G401 (cell line): ENCODE measurements at regions not wholly inside any gene's neighbourhood (a gene's known extent, or its start where the extent isn't known, plus 50 kb on each side); places are given as distances from the start of the nearest gene placed in this dataset.

Experiments used
- DNase-seq: peaks from one replicate; pipeline ENCODE4 v3.0.0-alpha.2; 2015; ENCODE audit warnings: low spot score
- in situ Hi-C: cut with HindIII; loops from 2 replicates; pipeline ENCODE4 v1.10.0; 2016; ENCODE audit warnings: low sequenced_read_pairs, mixed read lengths

DNA sequence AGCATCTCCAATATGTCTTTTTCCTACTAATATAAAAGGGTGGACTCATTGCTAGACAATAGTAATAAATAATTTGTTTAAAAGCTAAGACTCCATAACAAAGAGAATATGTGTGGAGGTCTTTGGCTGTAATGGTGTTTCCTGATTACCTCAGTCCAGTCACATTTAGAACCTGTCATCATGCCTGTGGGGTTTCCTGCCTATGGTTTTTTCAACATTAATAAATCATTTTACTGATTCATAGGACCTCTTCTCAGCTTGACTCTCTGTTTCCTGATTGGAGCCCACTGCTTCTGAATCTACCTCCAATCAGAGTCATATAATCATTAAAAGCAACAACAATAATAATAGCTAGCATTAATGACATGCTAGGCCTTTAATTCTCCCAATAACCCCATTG, 52.4 kb upstream of the GNAI1 start:
- DNase-seq, result no peak
- in situ Hi-C loops, result no loop called here

DNA sequence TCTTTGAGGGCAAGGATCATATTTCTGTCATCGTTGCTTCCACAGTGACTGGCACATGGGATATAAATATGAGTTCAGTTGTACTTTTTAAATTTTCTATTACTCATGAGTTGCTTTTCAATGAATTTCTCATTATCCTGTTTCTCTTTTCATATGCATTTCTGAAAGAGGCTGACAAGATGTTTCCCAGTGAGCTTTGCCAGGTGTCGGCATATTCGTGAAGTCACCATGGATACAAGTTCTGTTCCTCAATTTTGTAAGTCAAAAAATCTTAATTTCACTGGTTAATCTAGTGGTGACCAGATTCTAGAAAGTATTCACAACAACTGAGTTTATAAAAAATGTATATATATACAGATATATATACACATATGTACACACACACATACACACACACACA, 55.7 kb upstream of the GNAI1 start:
- no peak for DNase-seq
- in situ Hi-C loops, result no loop called here

DNA sequence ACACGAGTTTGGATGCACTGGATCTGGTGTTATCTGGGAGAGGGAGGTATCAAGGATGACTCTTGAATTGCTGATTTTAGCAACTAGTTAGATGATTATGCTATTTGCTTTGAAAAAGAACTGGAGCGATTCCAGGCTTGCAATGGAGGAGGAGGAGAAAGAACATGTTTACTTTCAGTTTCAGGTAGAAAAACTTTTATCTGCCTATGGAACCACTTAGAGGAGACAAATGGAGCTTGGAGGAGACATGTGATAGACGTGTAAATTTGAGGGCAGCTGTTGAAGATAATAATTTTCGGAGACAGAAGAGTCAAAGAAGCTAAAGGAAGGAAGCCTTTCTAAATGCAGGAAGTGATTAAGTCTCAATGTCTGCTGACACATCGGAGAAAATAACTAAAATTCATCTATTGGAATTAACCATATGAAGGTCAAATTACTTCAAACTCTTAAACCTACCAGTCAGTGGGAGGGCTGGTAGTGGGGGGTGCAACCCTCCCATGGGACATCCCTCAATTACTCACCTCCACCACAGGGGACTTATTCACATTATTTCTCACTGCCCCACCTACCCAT, 56.4 kb upstream of the GNAI1 start:
- in situ Hi-C loops, result no loop called here
- DNase-seq, result no peak

DNA sequence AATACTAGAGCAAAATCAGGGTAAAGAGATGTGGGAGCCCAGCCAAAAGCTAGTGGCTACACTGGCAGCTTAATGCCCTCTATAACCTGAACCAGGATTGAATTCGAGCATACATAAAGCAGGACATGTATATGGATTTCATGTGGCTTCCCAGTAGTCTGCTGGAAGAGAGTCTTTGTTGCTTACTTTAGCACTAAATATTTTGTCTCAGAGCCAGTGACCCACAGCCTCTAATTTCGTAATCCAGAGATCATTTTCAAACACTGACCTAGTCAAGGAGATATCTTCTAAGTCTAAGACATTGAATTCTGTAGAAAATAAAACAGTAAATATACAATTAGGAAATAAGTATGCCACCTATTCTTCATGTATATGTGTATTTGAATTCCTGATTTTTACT, 64.2 kb upstream of the GNAI1 start:
- in situ Hi-C loops, result no loop called here
- no peak for DNase-seq

DNA sequence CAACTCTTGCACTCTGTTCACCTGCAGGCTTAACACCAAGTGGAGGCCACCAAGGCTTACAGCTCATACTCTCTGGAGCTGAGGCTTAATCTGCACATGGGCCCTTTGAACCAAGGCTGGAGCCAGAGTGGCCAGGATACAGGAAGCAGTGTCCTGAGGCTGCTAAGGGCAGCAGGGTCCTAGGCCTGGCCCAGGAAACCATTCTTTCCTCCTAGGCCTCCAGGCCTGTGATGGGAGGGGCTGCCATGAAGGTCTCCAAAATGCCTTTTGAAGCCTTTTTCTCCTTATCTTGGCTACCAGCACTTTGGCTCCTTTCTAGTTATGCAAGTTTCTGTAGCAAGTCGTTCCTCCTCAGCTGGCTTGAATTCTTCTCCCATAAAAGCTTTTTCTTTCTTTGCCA, 68.0 kb upstream of the GNAI1 start:
- in situ Hi-C loops, result no loop called here
- no peak for DNase-seq

DNA sequence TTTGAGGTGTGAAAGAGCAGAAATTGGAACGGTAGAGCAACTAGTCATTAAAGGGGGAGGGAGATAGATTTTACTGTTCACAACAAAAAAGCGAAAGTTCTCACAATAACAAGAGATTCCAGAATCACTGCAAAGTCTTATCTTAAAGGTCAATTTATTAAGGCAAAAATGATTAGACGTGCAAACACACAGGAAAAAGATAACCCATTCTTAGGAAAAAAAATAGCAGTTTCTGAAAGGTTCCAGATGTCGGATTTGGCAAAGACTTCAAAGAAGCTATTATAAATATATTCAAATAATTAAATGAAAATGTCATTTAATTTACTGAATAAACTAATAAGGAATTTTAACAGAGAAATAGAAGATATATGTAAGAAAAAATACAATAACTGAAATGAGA, 70.8 kb upstream of the GNAI1 start:
- in situ Hi-C loops, result no loop called here
- DNase-seq, result no peak

DNA sequence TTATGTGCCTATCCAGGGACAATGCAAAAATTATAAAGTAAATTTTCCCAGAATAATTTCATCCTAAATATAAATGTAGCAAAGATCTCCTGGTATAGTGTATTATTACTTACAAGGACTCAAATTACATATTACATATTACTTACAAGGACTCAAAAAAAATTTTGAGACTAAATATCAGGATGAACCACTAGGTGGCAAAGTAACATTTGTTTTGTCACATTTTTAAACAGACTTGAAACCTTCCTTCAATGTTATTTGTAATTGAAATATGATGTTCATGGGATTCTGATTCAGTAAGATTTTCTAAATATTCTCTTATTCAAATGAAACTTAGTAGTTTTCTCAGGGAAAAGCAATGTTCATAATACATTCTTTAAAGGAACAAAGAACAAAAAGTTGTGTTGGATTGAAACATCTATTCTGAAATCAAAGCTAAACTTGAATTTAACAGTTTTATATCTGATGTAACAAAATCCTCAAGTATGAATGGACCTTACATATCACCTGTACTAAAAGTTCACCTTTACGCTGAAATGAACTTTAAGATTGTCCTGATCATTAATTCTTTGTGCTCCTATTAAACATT, 74.3 kb upstream of the GNAI1 start:
- in situ Hi-C loops, result no loop called here
- peak; percentile 73 for DNase-seq

DNA sequence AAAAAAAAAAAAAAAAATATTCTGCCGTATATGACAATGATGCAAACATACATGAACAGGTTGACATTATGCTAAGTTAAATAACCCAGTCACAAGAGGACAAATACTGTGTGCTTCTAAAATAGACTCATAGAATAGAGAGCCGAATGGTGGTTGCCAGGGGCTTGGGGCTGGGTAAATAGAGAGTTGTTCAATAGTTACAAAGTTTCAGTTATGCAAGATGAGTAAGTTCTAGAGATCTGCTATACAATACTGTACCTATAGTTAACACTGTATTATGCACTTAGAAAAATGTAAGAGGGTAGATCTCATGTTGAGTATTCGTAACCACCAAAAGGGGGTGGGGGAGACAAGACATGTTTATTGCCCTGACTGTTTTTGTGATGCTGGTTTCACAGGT, 77.1 kb upstream of the GNAI1 start:
- DNase-seq, result no peak
- in situ Hi-C loops, result no loop called here

DNA sequence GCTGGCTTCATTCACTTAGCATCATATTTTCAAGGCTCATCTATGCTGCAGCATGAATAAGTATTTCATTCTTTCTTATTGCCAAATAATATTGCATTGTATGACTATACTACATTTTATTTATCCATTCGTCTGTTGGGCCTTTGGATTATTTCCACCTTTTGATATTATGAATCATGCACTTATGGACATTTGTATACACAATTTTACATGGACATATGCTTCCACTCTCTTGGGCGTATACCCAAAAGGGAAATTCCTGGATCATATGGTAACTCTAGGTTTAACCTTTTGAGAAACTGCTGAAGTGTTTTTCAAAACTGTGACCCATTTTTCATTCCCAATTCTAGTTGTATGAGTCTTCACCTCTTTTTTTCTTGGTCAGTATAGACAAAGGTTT, 80.3 kb upstream of the GNAI1 start:
- in situ Hi-C loops, result no loop called here
- DNase-seq, result no peak

DNA sequence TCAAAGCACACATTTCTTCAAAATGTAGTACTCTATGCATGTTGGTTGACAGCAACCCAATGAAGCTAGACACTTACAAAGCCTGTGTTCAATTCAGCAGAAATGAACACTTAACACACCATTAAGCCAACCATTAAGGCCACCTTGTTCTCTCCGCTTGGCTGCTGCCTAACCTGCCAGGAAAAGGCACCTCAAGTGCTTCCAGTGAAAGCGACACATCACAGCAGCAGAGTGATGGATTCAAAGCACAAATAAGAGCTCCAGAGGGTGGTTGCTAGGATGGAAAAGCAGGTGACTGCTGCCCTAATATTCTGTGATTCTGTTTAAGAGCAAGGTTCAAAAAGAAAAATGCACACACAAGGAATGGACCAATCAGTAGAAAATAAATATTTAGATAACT, 81.5 kb upstream of the GNAI1 start:
- in situ Hi-C loops, result no loop called here
- peak; percentile 40 for DNase-seq

DNA sequence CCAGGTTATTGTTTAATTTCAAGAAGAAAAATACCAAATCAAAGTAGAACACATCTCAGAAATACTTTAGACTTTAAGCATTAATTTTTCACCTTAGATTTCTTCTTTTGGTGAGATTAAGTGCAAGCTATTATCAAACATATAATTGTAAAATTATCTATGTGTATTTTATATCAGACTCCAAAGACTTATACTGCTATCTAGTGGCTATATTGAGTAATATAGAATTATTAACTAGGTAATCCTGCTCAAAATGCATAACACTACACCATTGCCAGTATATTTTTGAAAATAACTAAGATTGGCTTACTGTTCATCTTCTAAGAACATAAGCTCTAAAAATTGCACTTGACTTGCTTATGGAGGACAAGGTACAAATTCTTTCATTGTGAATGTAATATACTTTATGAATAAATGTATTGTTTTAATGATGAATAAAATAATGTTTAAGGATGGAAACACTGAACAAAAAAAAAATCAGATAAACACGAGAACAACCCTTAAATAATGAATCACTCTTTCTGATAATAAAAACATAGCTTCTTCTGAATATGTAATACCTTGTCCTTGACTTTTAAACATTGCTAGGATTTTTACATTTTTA, 86.7 kb upstream of the GNAI1 start:
- DNase-seq, result no peak
- in situ Hi-C loops, result no loop called here

DNA sequence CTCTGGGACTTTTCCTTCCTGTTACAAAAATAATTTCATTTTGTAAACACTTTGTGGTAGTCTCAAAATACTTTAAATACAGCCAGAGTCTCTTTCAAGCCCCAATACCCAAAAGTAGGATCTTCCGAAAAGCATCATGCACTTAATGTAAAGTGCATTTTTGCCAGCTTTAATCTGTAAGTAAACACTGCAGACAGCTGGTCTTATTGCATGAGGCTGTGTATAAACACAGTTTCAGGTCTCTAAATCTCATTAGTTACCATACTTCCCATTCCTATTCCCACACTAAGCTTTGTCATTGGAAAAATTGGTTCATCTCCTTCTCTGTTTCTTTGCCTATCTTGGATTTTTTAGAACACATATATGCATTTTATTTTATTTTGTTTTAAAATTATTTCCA, 87.6 kb upstream of the GNAI1 start:
- in situ Hi-C loops, result no loop called here
- DNase-seq, result no peak

DNA sequence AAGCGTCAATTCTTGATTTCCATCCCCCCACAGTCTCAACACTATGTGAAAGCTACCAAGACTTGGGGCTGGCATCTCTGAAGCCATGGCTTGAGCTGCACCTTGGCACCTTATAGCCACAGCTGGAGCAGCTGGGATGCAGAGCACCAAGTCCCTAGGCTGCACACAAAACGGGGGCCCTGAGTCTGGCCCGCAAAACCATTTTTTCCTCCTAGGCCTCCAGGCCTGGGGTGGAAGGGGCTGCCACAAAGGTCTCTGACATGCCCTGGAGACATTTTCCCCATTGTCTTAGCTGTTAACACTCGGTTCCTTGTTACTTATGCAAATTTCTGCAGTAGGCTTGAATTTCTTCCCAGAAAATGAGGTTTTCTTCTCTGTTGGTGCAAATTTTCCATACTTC, 89.8 kb upstream of the GNAI1 start:
- DNase-seq, result no peak
- in situ Hi-C loops, result no loop called here

DNA sequence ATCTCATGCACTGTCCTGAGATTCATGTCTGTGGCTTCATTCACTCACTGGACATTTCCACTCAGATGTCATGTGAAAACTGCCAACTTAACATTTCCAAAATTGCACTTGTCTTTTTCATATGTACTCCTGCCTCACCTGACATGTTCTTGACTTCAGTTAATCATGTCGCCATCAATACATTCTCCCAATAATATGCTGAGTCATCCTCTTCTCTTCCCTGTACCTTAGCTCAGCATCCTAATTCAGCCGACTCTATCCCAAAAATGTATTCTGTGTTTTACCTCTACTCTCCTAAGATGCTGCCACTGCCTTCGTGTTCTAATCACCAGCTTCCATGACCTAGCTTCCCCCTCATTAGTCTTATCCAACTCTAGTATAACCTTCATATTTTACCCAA, 93.9 kb upstream of the GNAI1 start:
- in situ Hi-C loops, result no loop called here
- DNase-seq, result no peak

DNA sequence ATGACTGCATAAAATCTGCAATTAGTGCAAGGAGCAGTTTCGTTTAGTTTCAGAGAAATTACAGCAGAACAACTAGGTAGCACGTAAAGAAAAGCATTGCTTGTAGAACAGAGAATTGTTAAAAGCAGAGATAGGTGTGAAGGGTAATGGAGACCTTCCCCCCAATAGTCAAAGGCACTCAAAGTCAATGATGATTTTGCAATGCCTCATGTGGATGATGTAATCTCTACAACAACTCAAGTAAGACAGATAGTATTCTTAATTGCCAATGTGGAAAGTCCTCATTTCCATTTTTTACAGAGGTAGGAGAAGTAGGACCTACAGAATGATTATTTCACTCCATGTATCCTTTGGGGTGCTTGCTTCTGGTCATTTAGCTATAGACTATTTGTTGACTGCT, 94.3 kb upstream of the GNAI1 start:
- no peak for DNase-seq
- in situ Hi-C loops, result no loop called here

DNA sequence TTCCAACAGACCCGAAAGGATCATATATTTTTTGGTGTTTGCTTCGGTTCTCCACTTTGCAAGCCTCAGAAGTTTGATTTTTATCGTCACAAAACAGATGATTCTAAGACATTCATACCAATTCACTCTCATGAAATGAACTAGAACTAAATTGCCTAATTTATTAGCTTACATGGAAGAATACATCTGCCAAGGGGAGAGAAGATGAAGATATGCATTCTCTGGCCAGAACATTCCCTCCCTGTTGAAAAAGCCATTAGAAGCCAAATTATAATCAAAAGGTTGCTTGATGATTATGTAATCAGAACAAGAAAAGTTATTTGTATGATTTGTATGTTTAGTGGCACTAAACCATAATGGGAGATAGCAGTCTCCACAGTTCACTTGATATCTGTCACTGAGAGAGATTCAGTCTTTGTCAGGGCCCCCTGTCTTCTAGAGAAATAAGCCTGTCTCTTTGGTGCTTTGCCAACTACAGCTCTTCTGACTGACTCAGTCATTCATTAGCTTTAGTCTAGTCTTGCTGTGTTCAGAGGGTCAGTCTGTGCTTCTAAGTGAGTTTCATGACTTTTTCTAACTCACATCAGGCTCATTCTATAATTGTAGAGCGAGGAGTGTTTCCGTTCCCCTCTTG, 95.3 kb upstream of the GNAI1 start:
- in situ Hi-C loops, result no loop called here
- no peak for DNase-seq

DNA sequence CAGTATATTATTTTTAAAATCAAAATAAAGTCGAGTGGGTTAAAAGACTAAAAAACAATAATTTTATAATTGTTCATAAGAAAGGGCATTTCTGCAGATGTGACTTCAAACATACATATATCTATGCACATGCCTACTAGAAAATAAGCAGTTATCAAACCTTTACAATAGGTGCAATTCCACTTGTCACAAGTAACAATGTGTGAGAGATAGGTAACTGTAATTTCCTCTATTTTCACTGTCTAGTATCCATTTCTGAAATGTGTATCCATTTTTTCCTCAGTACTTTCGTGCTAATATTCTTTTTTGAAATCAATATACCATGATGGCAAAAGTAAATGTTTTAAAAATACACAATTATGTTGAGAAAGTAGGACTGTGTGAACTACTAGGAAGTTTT, 96.9 kb upstream of the GNAI1 start:
- in situ Hi-C loops, result no loop called here

DNA sequence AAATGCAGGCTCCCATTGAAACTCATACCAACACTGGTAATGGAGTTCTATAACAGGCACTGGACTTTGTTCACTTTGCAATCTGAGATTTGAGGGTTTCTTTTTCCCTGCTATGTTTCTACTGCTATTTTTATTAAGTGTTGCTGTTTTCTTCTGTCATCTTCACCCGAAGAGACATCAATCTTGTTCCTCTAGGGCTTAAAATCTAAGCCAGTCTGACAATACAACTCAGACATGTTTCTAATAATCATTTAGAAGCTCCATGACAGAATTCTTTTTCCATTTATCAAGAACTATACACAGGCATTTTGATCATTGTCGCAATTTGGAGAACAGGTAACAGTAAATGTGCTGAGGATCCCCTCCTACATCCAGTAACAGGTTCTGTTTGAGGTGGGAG, 98.5 kb upstream of the GNAI1 start:
- in situ Hi-C loops, result no loop called here
- no peak for DNase-seq

More for the DNA sequence above, 96.9 kb upstream of the GNAI1 start:
- no peak for DNase-seq

DNA sequence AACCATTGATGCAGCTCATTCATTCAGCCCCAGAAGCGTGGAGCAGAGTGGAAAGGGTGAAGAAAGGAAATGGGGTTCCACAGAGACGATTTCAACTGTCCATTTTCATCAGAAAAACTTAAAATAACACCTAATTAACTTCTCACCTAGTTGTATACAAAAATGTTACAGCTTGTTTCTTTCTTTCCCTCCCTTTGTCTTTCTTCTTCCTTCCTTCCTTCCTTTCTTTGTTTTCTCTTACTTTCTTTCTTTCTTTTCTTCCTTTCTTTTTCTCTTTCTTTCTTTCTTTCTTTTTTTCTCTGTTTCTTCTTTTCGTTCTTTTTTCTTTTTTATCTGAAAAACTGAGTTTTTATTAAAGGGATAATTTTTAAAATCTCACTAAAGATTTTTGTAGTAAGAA, 105.9 kb upstream of the GNAI1 start:
- no peak for DNase-seq
- in situ Hi-C loops, result no loop called here

DNA sequence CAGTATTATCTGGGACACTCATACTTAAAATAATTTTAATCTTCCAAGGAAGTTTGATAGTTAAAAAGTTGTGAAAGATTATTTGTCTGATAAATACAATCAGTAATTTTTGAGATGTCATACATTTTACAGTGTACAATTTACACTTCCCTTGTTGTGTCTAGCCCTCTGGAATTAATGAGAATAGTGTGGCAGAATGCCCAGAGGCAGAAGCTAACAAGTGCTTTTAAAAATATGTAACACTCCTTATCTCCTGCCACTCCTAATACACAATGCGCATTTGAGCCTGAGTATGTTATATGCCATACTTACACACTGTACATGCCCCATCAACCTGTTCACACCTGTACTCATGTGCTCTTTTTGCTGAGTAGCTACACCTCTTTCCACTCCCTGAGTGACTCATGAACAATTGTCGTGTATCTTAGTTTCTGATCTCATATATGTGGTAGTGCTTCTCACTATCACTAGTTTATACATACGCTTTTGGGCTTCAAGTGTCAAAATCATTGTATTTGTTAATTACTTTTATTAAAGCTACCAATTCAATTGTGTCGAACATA, 106.9 kb upstream of the GNAI1 start:
- no peak for DNase-seq
- in situ Hi-C loops, result no loop called here

DNA sequence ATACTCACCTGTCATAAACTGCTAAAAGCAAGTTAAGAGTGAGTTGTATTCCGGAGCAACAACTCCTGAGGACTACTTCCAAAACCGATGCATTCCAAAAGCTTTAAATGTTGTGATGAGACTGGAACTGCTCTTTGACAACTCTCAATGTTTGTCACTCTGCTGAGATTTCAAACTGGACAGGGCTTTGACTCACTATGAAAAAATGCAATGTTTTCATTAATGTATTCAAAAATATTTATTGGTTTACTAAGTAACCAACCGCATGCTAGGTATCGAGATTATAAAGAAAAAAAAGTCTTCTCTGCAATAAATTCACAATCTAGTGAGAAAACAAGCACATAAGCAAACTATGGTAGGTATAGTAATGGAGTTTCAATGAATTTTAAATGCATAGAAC, 107.9 kb upstream of the GNAI1 start:
- no peak for DNase-seq

More for the DNA sequence above, 107.9 kb upstream of the GNAI1 start:
- in situ Hi-C loops, result no loop called here
